MCF 10A (cell line): ENCODE measurements at regions not wholly inside any gene's neighbourhood (a gene's known extent, or its start where the extent isn't known, plus 50 kb on each side); places are given as distances from the start of the nearest gene placed in this dataset.

ENCODE experiments used
- BruUV-seq: library from RNA; stranded (reverse); fragments of 400-500 nt; replicated peaks from 2 replicates; lab custom pipeline; 2021; lab: Mats Ljungman, UMichigan
- CTCF ChIA-PET: fragments of 300-600 bp; sonication (Branson Sonifier 250); formaldehyde crosslinking; extraction: SDS; loops from one replicate; lab custom pipeline; 2021; ENCODE audit warnings: antibody characterized with exemption, inconsistent platforms; lab: Yijun Ruan, JAX
- POLR2A ChIA-PET: fragments of 300-600, 350-650 bp; sonication (Branson Sonifier 250); formaldehyde crosslinking; extraction: SDS; loops from one replicate; lab custom pipeline; 2020; ENCODE audit warnings: antibody characterized with exemption, inconsistent platforms; lab: Yijun Ruan, JAX
- DNase-seq: peaks from one replicate; pipeline ENCODE4 v3.0.0-alpha.2; 2018; ENCODE audit not compliant: unreplicated experiment
- H3K27ac Mint-ChIP-seq: one replicate; pipeline ENCODE4 v1.8.0; 2022; ENCODE audit warnings: mild to moderate bottlenecking, low read depth, mixed read lengths; ENCODE audit not compliant: unreplicated experiment
- H3K27me3 Mint-ChIP-seq: one replicate; pipeline ENCODE4 v1.8.0; 2022; ENCODE audit warnings: mixed read lengths; ENCODE audit not compliant: insufficient read depth, unreplicated experiment
- H3K36me3 Mint-ChIP-seq: one replicate; pipeline ENCODE4 v1.8.0; 2022; ENCODE audit warnings: mild to moderate bottlenecking, moderate library complexity, mixed read lengths; ENCODE audit not compliant: insufficient read depth, unreplicated experiment
- H3K4me1 Mint-ChIP-seq: one replicate; pipeline ENCODE4 v1.8.0; 2022; ENCODE audit warnings: mixed read lengths; ENCODE audit not compliant: insufficient read depth, unreplicated experiment
- H3K4me3 Mint-ChIP-seq: one replicate; pipeline ENCODE4 v1.8.0; 2022; ENCODE audit warnings: mild to moderate bottlenecking, moderate library complexity, mixed read lengths; ENCODE audit not compliant: unreplicated experiment
- H3K9me3 Mint-ChIP-seq: one replicate; pipeline ENCODE4 v1.8.0; 2022; ENCODE audit warnings: mixed read lengths; ENCODE audit not compliant: unreplicated experiment
- intact Hi-C: fragments of 100-400 bp; cut with micrococcal nuclease; formaldehyde crosslinking; loops from 2 replicates; pipeline ENCODE4 v1.14.1; 2022
- TF ChIP-seq, protein P1 (sequence below): fragments of 200-600 bp; IDR thresholded peaks from one replicate; pipeline ENCODE4 v1.8.0; 2022; ENCODE audit warnings: antibody characterized with exemption, mild to moderate bottlenecking; ENCODE audit not compliant: unreplicated experiment

DNA sequence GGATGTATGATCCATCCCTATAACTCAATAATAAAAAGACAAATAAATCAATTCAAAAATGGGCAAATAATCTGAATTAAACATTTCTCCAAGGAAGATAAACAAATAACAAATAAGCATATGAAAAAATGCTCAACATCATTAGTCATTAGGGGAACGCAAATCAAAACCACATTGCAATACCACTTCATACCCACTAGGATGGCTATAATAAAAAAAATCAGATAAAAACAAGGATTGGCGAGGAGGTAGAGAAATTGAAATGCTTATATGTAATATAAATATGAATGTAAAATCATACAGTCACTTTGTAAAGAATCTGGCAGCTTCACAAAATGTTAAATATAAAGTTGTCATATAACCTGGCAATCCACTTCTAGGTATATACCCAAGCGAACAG lies 52.3 kb upstream of the TBCA start:
- CTCF ChIA-PET = no interaction called here
- Mint-ChIP-seq H3K4me3 (no peak overlapping the region), H3K36me3 (no peaks in the 10 kb centered on the region), H3K27me3 (peaks cover 8% of the 10 kb centered on the region), H3K9me3 (no peaks in the 10 kb centered on the region), H3K4me1 (no peaks in the 10 kb centered on the region), H3K27ac (no peak overlapping the region)
- no peak for DNase-seq
- intact Hi-C loops = no loop called here
- TF ChIP-seq, protein P1, sequence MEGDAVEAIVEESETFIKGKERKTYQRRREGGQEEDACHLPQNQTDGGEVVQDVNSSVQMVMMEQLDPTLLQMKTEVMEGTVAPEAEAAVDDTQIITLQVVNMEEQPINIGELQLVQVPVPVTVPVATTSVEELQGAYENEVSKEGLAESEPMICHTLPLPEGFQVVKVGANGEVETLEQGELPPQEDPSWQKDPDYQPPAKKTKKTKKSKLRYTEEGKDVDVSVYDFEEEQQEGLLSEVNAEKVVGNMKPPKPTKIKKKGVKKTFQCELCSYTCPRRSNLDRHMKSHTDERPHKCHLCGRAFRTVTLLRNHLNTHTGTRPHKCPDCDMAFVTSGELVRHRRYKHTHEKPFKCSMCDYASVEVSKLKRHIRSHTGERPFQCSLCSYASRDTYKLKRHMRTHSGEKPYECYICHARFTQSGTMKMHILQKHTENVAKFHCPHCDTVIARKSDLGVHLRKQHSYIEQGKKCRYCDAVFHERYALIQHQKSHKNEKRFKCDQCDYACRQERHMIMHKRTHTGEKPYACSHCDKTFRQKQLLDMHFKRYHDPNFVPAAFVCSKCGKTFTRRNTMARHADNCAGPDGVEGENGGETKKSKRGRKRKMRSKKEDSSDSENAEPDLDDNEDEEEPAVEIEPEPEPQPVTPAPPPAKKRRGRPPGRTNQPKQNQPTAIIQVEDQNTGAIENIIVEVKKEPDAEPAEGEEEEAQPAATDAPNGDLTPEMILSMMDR = peak; percentile 23
- POLR2A ChIA-PET = no interaction called here
- BruUV-seq = no TSS peak
